ENCODE measurements at regions not wholly inside any gene's neighbourhood (a gene's known extent, or its start where the extent isn't known, plus 50 kb on each side); places are given as distances from the start of the nearest gene placed in this dataset.

DNA sequence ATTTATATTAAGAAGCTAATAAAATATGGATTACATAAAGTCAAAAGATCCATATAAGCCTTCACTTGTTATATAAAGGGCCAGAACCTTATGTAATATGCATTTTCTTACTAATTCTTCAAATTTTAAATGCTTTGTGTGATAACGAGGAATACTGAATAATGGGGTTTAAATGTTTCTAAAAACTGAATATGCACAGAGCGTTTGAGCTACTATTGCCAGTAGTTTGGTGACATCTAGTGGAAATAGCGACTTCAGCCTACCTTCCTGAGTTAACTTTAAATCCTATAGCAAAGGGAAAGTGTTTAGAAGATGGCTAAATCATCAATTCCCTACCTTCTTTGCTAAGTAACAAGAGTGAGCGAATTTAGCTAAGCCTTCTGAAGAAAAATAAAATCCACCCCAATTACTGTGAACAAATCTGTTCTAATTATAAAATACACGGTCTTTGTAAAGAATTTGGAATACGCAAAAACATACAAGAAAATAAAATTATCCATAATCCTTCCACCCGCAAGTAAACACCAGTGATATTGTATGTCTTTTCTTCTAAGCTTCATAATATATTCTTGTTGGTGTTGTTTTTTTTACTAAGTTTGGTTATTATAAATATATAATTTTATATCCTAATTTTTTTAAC, 115.5 kb upstream of the G2E3 start:
- Histone ChIP-seq H3K4me1 (ENCODE audit: insufficient read depth, low read length, poor library complexity, severe bottlenecking) (no peaks in the 10 kb centered on the region), H3K4me3 (ENCODE audit: low read length, poor library complexity, severe bottlenecking) (no peak overlapping the region), H3K9ac (ENCODE audit: low read depth, low read length, poor library complexity, severe bottlenecking) (no peak overlapping the region), H3F3A (ENCODE audit: low read depth) (no peaks in the 10 kb centered on the region), H3K27me3 (ENCODE audit: insufficient read depth, low read length, poor library complexity, severe bottlenecking) (no peaks in the 10 kb centered on the region), H3K79me2 (ENCODE audit: insufficient read depth, low read length) (no peaks in the 10 kb centered on the region), H3K4me2 (ENCODE audit: low read depth, low read length, poor library complexity, severe bottlenecking) (no peak overlapping the region), H3K9me3 (ENCODE audit: insufficient read depth, low read depth, low read length) (no peaks in the 10 kb centered on the region), H4K20me1 (ENCODE audit: insufficient read depth, low read length, poor library complexity, severe bottlenecking) (no peaks in the 10 kb centered on the region), H3K36me3 (ENCODE audit: insufficient read depth, low read length) (no peaks in the 10 kb centered on the region), H3K9me2 (replicated peaks; ENCODE audit: low read depth, low read length) (no peaks in the 10 kb centered on the region), H2AFZ (ENCODE audit: low read length) (no peak overlapping the region)
- TF ChIP-seq, protein P1, sequence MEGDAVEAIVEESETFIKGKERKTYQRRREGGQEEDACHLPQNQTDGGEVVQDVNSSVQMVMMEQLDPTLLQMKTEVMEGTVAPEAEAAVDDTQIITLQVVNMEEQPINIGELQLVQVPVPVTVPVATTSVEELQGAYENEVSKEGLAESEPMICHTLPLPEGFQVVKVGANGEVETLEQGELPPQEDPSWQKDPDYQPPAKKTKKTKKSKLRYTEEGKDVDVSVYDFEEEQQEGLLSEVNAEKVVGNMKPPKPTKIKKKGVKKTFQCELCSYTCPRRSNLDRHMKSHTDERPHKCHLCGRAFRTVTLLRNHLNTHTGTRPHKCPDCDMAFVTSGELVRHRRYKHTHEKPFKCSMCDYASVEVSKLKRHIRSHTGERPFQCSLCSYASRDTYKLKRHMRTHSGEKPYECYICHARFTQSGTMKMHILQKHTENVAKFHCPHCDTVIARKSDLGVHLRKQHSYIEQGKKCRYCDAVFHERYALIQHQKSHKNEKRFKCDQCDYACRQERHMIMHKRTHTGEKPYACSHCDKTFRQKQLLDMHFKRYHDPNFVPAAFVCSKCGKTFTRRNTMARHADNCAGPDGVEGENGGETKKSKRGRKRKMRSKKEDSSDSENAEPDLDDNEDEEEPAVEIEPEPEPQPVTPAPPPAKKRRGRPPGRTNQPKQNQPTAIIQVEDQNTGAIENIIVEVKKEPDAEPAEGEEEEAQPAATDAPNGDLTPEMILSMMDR (conservative IDR thresholded peaks at IDR 0.05; ENCODE audit: low read length) = peak; percentile 83
- TF ChIP-seq EZH2phosphoT487 (IDR thresholded peaks at IDR 0.05; ENCODE audit: borderline replicate concordance) = no peak

GRCh38 chr14:30444451-30444850, 114.5 kb upstream of the G2E3 start:
- Histone ChIP-seq H3K4me1 (ENCODE audit: insufficient read depth, low read length, poor library complexity, severe bottlenecking) (no peaks in the 10 kb centered on the region), H3K4me3 (ENCODE audit: low read length, poor library complexity, severe bottlenecking) (no peak overlapping the region), H3K4me2 (ENCODE audit: low read depth, low read length, poor library complexity, severe bottlenecking) (no peak overlapping the region), H4K20me1 (ENCODE audit: insufficient read depth, low read length, poor library complexity, severe bottlenecking) (no peaks in the 10 kb centered on the region), H3K27me3 (ENCODE audit: insufficient read depth, low read length, poor library complexity, severe bottlenecking) (no peaks in the 10 kb centered on the region), H3K9me2 (replicated peaks; ENCODE audit: low read depth, low read length) (no peaks in the 10 kb centered on the region), H2AFZ (ENCODE audit: low read length) (no peak overlapping the region), H3K79me2 (ENCODE audit: insufficient read depth, low read length) (no peaks in the 10 kb centered on the region), H3K36me3 (ENCODE audit: insufficient read depth, low read length) (no peaks in the 10 kb centered on the region), H3F3A (ENCODE audit: low read depth) (no peaks in the 10 kb centered on the region), H3K9ac (ENCODE audit: low read depth, low read length, poor library complexity, severe bottlenecking) (no peak overlapping the region), H3K9me3 (ENCODE audit: insufficient read depth, low read depth, low read length) (no peaks in the 10 kb centered on the region)
- TF ChIP-seq EZH2phosphoT487 (IDR thresholded peaks at IDR 0.05; ENCODE audit: borderline replicate concordance) = no peak
- TF ChIP-seq, protein P1 (conservative IDR thresholded peaks at IDR 0.05; ENCODE audit: low read length) = no peak

GRCh38 chr14:30445011-30445793, 113.8 kb upstream of the G2E3 start:
- Histone ChIP-seq H3K36me3 (ENCODE audit: insufficient read depth, low read length) (no peaks in the 10 kb centered on the region), H3K9ac (ENCODE audit: low read depth, low read length, poor library complexity, severe bottlenecking) (no peak overlapping the region), H3F3A (ENCODE audit: low read depth) (no peaks in the 10 kb centered on the region), H3K79me2 (ENCODE audit: insufficient read depth, low read length) (no peaks in the 10 kb centered on the region), H3K9me3 (ENCODE audit: insufficient read depth, low read depth, low read length) (no peaks in the 10 kb centered on the region), H3K4me3 (ENCODE audit: low read length, poor library complexity, severe bottlenecking) (no peak overlapping the region), H4K20me1 (ENCODE audit: insufficient read depth, low read length, poor library complexity, severe bottlenecking) (no peaks in the 10 kb centered on the region), H3K9me2 (replicated peaks; ENCODE audit: low read depth, low read length) (no peaks in the 10 kb centered on the region), H2AFZ (ENCODE audit: low read length) (no peak overlapping the region), H3K27me3 (ENCODE audit: insufficient read depth, low read length, poor library complexity, severe bottlenecking) (no peaks in the 10 kb centered on the region), H3K4me1 (ENCODE audit: insufficient read depth, low read length, poor library complexity, severe bottlenecking) (no peaks in the 10 kb centered on the region), H3K4me2 (ENCODE audit: low read depth, low read length, poor library complexity, severe bottlenecking) (no peak overlapping the region)
- no peak for TF ChIP-seq EZH2phosphoT487 (IDR thresholded peaks at IDR 0.05; ENCODE audit: borderline replicate concordance)
- TF ChIP-seq, protein P1 (conservative IDR thresholded peaks at IDR 0.05; ENCODE audit: low read length) = no peak

All from Loucy (cell line).